Caco-2 (cell line): ENCODE measurements at regions not wholly inside any gene's neighbourhood (a gene's known extent, or its start where the extent isn't known, plus 50 kb on each side); places are given as distances from the start of the nearest gene placed in this dataset.

Experiments
- BruUV-seq: library from RNA; stranded (reverse); fragments of 400-500 nt; replicated peaks from 2 replicates; lab custom pipeline; 2021; lab: Mats Ljungman, UMichigan
- CTCF ChIA-PET: fragments of 300-600 bp; sonication (Branson Sonifier 250); formaldehyde crosslinking; loops from one replicate; lab custom pipeline; 2022; ENCODE audit warnings: antibody characterized with exemption; lab: Charles Lee
- POLR2A ChIA-PET: fragments of 300-600 bp; sonication (Branson Sonifier 250); formaldehyde crosslinking; loops from one replicate; lab custom pipeline; 2022; ENCODE audit warnings: antibody characterized with exemption; lab: Charles Lee
- DNase-seq, 2 experiments: peaks; one replicate each; pipeline versions ENCODE4 v3.0.0 to v3.0.0-alpha.2; 2020 to 2022
- H3K27me3 ChIP-seq: replicated peaks from 2 replicates; pipeline ENCODE4 v1.6.0; 2011; ENCODE audit warnings: low read length; ENCODE audit not compliant: control insufficient read depth, insufficient read depth
- H3K36me3 ChIP-seq: 2 replicates; pipeline ENCODE4 v1.5.1; 2011; ENCODE audit warnings: low read length; ENCODE audit not compliant: control insufficient read depth, insufficient read depth
- H3K4me1 ChIP-seq: fragments of 250-450 bp; sonication (Bioruptor Pico); 2 replicates; pipeline ENCODE4 v1.5.1; 2020; ENCODE audit warnings: mild to moderate bottlenecking
- H3K4me3 ChIP-seq: 2 replicates; pipeline ENCODE4 v1.5.1; 2011; ENCODE audit warnings: low read depth, mild to moderate bottlenecking, control low read depth, low read length
- H3K9me3 ChIP-seq: fragments of 250-450 bp; sonication (Bioruptor Pico); 2 replicates; pipeline ENCODE4 v1.5.1; 2020; ENCODE audit warnings: mild to moderate bottlenecking, moderate library complexity
- H3K27ac Mint-ChIP-seq: one replicate; pipeline ENCODE4 v1.8.0; 2022; ENCODE audit warnings: mixed read lengths; ENCODE audit not compliant: unreplicated experiment
- H3K27me3 Mint-ChIP-seq: one replicate; pipeline ENCODE4 v1.8.0; 2022; ENCODE audit warnings: mixed read lengths; ENCODE audit not compliant: insufficient read depth, unreplicated experiment
- H3K36me3 Mint-ChIP-seq: one replicate; pipeline ENCODE4 v1.8.0; 2022; ENCODE audit warnings: mild to moderate bottlenecking, mixed read lengths; ENCODE audit not compliant: insufficient read depth, unreplicated experiment
- H3K4me1 Mint-ChIP-seq: one replicate; pipeline ENCODE4 v1.8.0; 2022; ENCODE audit warnings: low read depth, mixed read lengths; ENCODE audit not compliant: unreplicated experiment
- H3K4me3 Mint-ChIP-seq: one replicate; pipeline ENCODE4 v1.8.0; 2022; ENCODE audit warnings: mild to moderate bottlenecking, moderate library complexity, mixed read lengths; ENCODE audit not compliant: unreplicated experiment
- H3K9me3 Mint-ChIP-seq: one replicate; pipeline ENCODE4 v1.8.0; 2022; ENCODE audit warnings: mixed read lengths; ENCODE audit not compliant: unreplicated experiment
- intact Hi-C: fragments of 100-400 bp; cut with micrococcal nuclease; formaldehyde crosslinking; loops from one replicate; pipeline ENCODE4 v1.10.0; 2022; ENCODE audit not compliant: unreplicated experiment
- TF ChIP-seq, protein P1 (sequence below), 2 experiments: fragments of 200-600 bp in 1 of 2; IDR thresholded peaks; 1 replicate in 1 of 2; 2 replicates in 1 of 2; pipeline versions ENCODE4 v1.5.1 to v1.8.0; 2011 to 2022; ENCODE audit warnings: antibody characterized with exemption in 1 of 2, control low read depth in 1 of 2, inconsistent platforms in 1 of 2, low read depth in 1 of 2, low read length in 1 of 2, mild to moderate bottlenecking in 1 of 2, moderate library complexity in 1 of 2; ENCODE audit not compliant: insufficient read depth in 1 of 2, severe bottlenecking in 1 of 2, unreplicated experiment in 1 of 2

DNA sequence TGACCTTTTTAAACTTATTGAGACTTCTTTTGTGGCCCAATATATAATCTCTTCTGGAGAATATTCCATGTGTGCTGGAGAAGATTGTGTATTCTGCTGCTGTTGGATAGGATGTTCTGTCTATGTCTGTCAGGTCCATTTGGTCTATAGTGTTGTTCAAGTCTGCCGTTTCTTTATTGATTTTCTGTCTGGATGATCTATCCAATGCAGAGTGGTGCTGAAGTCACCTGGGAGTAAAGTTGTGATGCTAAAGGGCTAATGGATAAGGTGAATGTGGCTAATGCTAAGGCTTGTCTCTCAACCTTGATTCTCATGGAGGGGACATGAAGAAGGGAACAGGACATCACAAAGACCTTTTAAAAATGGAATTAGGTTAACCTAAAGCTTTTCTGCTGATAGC, 72.0 kb upstream of the AP1S2 start:
- no peak overlapping the region for H3K27ac Mint-ChIP-seq
- H3K36me3 Mint-ChIP-seq, result peaks cover 5% of the 10 kb centered on the region
- CTCF ChIA-PET, result no interaction called here
- H3K4me1 ChIP-seq, result peaks cover 9% of the 10 kb centered on the region; the same call in 1 of the 2 replicates
- TF ChIP-seq, protein P1, sequence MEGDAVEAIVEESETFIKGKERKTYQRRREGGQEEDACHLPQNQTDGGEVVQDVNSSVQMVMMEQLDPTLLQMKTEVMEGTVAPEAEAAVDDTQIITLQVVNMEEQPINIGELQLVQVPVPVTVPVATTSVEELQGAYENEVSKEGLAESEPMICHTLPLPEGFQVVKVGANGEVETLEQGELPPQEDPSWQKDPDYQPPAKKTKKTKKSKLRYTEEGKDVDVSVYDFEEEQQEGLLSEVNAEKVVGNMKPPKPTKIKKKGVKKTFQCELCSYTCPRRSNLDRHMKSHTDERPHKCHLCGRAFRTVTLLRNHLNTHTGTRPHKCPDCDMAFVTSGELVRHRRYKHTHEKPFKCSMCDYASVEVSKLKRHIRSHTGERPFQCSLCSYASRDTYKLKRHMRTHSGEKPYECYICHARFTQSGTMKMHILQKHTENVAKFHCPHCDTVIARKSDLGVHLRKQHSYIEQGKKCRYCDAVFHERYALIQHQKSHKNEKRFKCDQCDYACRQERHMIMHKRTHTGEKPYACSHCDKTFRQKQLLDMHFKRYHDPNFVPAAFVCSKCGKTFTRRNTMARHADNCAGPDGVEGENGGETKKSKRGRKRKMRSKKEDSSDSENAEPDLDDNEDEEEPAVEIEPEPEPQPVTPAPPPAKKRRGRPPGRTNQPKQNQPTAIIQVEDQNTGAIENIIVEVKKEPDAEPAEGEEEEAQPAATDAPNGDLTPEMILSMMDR (IDR thresholded peaks at IDR 0.05; ENCODE audit: insufficient read depth in 1 of 2, low read depth in 1 of 2, low read length in 1 of 2, severe bottlenecking in 1 of 2, unreplicated experiment in 1 of 2), result no peak
- H3K4me3 Mint-ChIP-seq, result no peak overlapping the region
- intact Hi-C loops, result no loop called here
- H3K36me3 ChIP-seq, result no peaks in the 10 kb centered on the region
- no peaks in the 10 kb centered on the region for H3K9me3 ChIP-seq
- H3K9me3 Mint-ChIP-seq, result no peaks in the 10 kb centered on the region
- POLR2A ChIA-PET, result no interaction called here
- no peaks in the 10 kb centered on the region for H3K27me3 ChIP-seq
- H3K27me3 Mint-ChIP-seq, result no peaks in the 10 kb centered on the region
- no TSS peak for BruUV-seq
- peaks cover 12% of the 10 kb centered on the region for H3K4me1 Mint-ChIP-seq
- no peak for DNase-seq
- no peak overlapping the region for H3K4me3 ChIP-seq

DNA sequence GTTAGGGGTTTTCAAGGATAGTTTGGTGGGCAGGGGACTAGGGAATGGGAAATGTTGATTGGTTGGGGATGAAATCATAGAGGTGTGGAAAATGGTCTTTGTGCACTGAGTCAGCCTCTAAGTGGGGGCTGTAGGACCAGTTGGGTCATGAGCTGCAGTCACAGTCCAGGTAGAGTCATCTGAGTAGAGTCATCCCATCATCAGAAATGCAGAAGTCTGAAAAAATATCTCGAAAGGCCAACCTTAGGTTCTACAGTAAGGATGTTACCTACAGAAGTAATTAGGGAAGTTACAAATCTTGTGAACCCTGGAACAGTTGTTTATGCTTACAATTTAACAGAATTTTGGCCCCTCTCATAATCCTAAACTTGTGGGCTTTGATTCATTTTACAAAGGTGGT, 63.4 kb upstream of the AP1S2 start:
- no TSS peak for BruUV-seq
- Histone ChIP-seq H3K9me3 (no peaks in the 10 kb centered on the region), H3K4me1 (no peaks in the 10 kb centered on the region), H3K36me3 (no peaks in the 10 kb centered on the region), H3K4me3 (no peak overlapping the region), H3K27me3 (no peaks in the 10 kb centered on the region)
- TF ChIP-seq, protein P1 (IDR thresholded peaks at IDR 0.05; ENCODE audit: insufficient read depth in 1 of 2, low read depth in 1 of 2, low read length in 1 of 2, severe bottlenecking in 1 of 2, unreplicated experiment in 1 of 2), result no peak
- ChIA-PET POLR2A (no interaction called here), CTCF (no interaction called here)
- Mint-ChIP-seq H3K27me3 (peaks cover 3% of the 10 kb centered on the region), H3K36me3 (no peaks in the 10 kb centered on the region), H3K4me1 (no peaks in the 10 kb centered on the region), H3K27ac (no peak overlapping the region), H3K9me3 (no peaks in the 10 kb centered on the region), H3K4me3 (no peak overlapping the region)
- intact Hi-C loops, result no loop called here
- no peak for DNase-seq

DNA sequence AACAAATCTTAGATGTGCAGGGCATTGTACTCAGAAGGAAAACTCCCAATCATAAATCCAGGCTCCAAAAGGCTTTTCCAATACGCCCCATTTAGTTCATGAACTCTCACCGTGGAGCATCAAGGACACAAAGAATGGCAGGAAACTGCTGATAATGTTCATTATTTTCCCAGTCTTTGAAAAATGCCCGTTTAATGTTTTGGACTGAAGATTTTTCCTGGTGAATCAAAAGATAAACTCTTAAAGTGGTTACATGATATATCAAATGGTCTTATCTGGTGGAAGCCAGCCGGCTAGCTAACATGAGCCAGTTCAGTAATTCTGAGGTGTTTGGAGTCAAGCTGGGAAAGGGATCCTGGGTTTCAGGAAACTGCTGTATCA, 62.1 kb upstream of the AP1S2 start:
- Mint-ChIP-seq H3K27ac (no peak overlapping the region), H3K36me3 (no peaks in the 10 kb centered on the region), H3K4me1 (no peaks in the 10 kb centered on the region), H3K9me3 (no peaks in the 10 kb centered on the region), H3K27me3 (peaks cover 3% of the 10 kb centered on the region), H3K4me3 (no peak overlapping the region)
- ChIA-PET POLR2A (no interaction called here), CTCF (no interaction called here)
- TF ChIP-seq, protein P1 (IDR thresholded peaks at IDR 0.05; ENCODE audit: insufficient read depth in 1 of 2, low read depth in 1 of 2, low read length in 1 of 2, severe bottlenecking in 1 of 2, unreplicated experiment in 1 of 2), result no peak
- H3K4me3 ChIP-seq, result no peak overlapping the region
- BruUV-seq, result no TSS peak
- no peaks in the 10 kb centered on the region for H3K27me3 ChIP-seq
- no peaks in the 10 kb centered on the region for H3K36me3 ChIP-seq
- H3K9me3 ChIP-seq, result no peaks in the 10 kb centered on the region
- intact Hi-C loops, result no loop called here
- H3K4me1 ChIP-seq, result no peaks in the 10 kb centered on the region
- no peak for DNase-seq
